Ovary (tissue), 3 donors: ENCODE measurements at regions not wholly inside any gene's neighbourhood (a gene's known extent, or its start where the extent isn't known, plus 50 kb on each side); places are given as distances from the start of the nearest gene placed in this dataset.

Experiments used
- EP300 ChIP-seq: sonication (generic); formaldehyde crosslinking; IDR thresholded peaks from one replicate; pipeline ENCODE4 v1.6.1; 2017; ENCODE audit warnings: antibody characterized with exemption
- POLR2A ChIP-seq: fragments of 450-650 bp; IDR thresholded peaks from one replicate; pipeline ENCODE4 v1.6.1; 2017; ENCODE audit warnings: antibody characterized with exemption, mild to moderate bottlenecking, moderate library complexity
- TF ChIP-seq, protein P1 (sequence below), 3 donors: fragments of 450-650 bp in 2 of 3; fragments of 200-600 bp in 1 of 3; IDR thresholded peaks; one replicate each; pipeline versions ENCODE4 v1.5.1 to v1.8.0; 2016 to 2022; ENCODE audit warnings: antibody characterized with exemption in 3 of 3, mild to moderate bottlenecking in 1 of 3
- donor health status: DM: no; HTN: no; CAD: no.

DNA sequence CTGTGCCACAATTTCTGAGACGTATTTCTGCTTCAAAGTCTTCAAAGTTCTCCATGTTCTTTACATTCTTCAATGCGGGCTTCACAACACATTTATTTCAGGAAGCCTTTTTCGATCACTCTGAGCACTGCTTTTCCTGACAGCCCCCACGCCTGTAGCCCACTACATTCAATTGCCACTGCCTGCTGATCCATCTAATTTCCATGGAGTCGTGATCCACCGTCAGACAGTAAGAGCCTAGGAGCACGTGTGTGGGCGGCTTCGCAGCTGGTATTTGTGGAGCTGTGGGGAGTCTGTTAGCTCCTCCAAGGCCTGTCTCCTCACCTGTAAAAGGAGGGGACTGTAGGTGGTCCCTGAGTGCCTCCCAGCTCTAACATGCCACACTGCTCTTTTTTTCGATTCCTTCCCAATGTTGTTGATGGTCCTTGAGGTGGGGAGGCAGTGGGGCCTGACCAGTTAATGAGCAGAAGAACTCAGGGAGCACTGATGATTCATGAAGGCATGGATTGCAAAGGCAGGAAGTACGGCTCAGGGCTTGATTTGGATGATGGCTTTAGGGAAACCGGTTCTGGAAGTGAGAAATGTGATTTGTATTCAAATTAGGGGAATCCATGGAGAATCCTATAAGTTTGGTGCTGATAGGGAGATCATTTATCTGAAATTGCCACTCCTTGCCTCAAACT lies 401.1 kb upstream of the PODXL start:
- TF ChIP-seq EP300 (no peak), POLR2A (no peak)
- TF ChIP-seq, protein P1, sequence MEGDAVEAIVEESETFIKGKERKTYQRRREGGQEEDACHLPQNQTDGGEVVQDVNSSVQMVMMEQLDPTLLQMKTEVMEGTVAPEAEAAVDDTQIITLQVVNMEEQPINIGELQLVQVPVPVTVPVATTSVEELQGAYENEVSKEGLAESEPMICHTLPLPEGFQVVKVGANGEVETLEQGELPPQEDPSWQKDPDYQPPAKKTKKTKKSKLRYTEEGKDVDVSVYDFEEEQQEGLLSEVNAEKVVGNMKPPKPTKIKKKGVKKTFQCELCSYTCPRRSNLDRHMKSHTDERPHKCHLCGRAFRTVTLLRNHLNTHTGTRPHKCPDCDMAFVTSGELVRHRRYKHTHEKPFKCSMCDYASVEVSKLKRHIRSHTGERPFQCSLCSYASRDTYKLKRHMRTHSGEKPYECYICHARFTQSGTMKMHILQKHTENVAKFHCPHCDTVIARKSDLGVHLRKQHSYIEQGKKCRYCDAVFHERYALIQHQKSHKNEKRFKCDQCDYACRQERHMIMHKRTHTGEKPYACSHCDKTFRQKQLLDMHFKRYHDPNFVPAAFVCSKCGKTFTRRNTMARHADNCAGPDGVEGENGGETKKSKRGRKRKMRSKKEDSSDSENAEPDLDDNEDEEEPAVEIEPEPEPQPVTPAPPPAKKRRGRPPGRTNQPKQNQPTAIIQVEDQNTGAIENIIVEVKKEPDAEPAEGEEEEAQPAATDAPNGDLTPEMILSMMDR (IDR thresholded peaks at IDR 0.05), result no peak
